Esophagus muscularis mucosa (tissue), 4 donors: ENCODE measurements at regions not wholly inside any gene's neighbourhood (a gene's known extent, or its start where the extent isn't known, plus 50 kb on each side); places are given as distances from the start of the nearest gene placed in this dataset.

Source experiments
- EP300 ChIP-seq: sonication (generic); formaldehyde crosslinking; IDR thresholded peaks from one replicate; pipeline ENCODE4 v1.6.1; 2017; ENCODE audit warnings: antibody characterized with exemption
- POLR2A ChIP-seq: fragments of 450-650 bp; IDR thresholded peaks from one replicate; pipeline ENCODE4 v1.6.1; 2017; ENCODE audit warnings: antibody characterized with exemption, moderate library complexity, mild to moderate bottlenecking, low read depth
- TF ChIP-seq, protein P1 (sequence below), 3 experiments: fragments of 200-600 bp in 2 of 3; fragments of 450-650 bp in 1 of 3; sonication (generic) in 2 of 3; IDR thresholded peaks; one replicate each; pipeline ENCODE4 v1.5.1; 2017 to 2019; ENCODE audit warnings: antibody characterized with exemption in 3 of 3, mild to moderate bottlenecking in 2 of 3, moderate library complexity in 1 of 3

DNA sequence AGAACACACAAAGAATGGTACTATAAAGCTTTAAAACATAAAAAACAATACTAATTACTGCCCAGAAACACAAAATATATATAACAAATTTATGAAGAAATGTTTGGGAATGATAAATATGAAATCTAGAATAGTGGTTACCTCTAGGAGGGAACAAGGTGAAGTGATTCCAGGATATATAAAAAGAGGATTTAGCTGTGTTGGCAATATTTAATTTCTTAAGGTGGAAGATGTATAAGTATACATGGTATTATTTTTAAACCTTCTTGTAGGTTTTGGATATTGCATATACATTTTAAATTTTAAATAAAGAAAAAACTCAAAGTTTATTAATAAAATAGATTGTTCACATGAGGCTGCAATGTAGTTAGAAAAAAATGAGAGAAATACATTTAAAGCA, 112.7 kb upstream of the ZNF618 start:
- TF ChIP-seq, protein P1, sequence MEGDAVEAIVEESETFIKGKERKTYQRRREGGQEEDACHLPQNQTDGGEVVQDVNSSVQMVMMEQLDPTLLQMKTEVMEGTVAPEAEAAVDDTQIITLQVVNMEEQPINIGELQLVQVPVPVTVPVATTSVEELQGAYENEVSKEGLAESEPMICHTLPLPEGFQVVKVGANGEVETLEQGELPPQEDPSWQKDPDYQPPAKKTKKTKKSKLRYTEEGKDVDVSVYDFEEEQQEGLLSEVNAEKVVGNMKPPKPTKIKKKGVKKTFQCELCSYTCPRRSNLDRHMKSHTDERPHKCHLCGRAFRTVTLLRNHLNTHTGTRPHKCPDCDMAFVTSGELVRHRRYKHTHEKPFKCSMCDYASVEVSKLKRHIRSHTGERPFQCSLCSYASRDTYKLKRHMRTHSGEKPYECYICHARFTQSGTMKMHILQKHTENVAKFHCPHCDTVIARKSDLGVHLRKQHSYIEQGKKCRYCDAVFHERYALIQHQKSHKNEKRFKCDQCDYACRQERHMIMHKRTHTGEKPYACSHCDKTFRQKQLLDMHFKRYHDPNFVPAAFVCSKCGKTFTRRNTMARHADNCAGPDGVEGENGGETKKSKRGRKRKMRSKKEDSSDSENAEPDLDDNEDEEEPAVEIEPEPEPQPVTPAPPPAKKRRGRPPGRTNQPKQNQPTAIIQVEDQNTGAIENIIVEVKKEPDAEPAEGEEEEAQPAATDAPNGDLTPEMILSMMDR (IDR thresholded peaks at IDR 0.05): no peak
- TF ChIP-seq EP300: no peak
- TF ChIP-seq POLR2A: no peak
